ENCODE measurements at regions not wholly inside any gene's neighbourhood (a gene's known extent, or its start where the extent isn't known, plus 50 kb on each side); places are given as distances from the start of the nearest gene placed in this dataset.

- TF ChIP-seq CTCF (conservative IDR thresholded peaks at IDR 0.05; ENCODE audit: low read depth in 2 of 2) = no peak
- TF ChIP-seq ETS1 (IDR thresholded peaks at IDR 0.05) = no peak
- no peak for TF ChIP-seq EZH2phosphoT487 (IDR thresholded peaks at IDR 0.05; ENCODE audit: unreplicated experiment)
- no peak for TF ChIP-seq NANOG (IDR thresholded peaks at IDR 0.05; ENCODE audit: borderline replicate concordance)
Measured at GRCh38 chr5:163205645-163206044, 231.8 kb upstream of the CCNG1 start.

All from GM23338 (cell line).